GM19438 (cell line): ENCODE measurements at regions not wholly inside any gene's neighbourhood (a gene's known extent, or its start where the extent isn't known, plus 50 kb on each side); places are given as distances from the start of the nearest gene placed in this dataset.
"Not testable (repeated sequence)": the region's sequence is repeated elsewhere in the genome, so short reads cannot be mapped to it uniquely, and the experiment has no call there.

Experiments used
- ATAC-seq: cut with Tn5 transposase; IDR thresholded peaks from one replicate; pipeline ENCODE4 v1.9.1; 2021; ENCODE audit warnings: low read depth; ENCODE audit not compliant: unreplicated experiment

GRCh38 chr20:48531505-48531904 lies 296.3 kb downstream of the PREX1 start:
- ATAC-seq = no peak

GRCh38 chr20:48530957-48531356 lies 296.8 kb downstream of the PREX1 start:
- no peak for ATAC-seq

GRCh38 chr20:48528346-48528745 lies 299.5 kb downstream of the PREX1 start:
- ATAC-seq = no peak

- no peak for ATAC-seq
Measured at GRCh38 chr20:48527771-48528170, 300.0 kb downstream of the PREX1 start.

- ATAC-seq = no peak
Measured at GRCh38 chr20:48526936-48527335, 300.9 kb downstream of the PREX1 start.

GRCh38 chr20:48525400-48525799 lies 302.4 kb downstream of the PREX1 start:
- ATAC-seq = no peak

- ATAC-seq = no peak
Measured at GRCh38 chr20:48524582-48524981, 303.2 kb downstream of the PREX1 start.

- ATAC-seq = no peak
Measured at GRCh38 chr20:48523191-48523995, 304.4 kb downstream of the PREX1 start.

- no peak for ATAC-seq
Measured at GRCh38 chr20:48521121-48521520, 306.7 kb downstream of the PREX1 start.

GRCh38 chr20:48516196-48516595 lies 311.6 kb downstream of the PREX1 start:
- ATAC-seq = not testable (repeated sequence)

GRCh38 chr20:48514577-48514976 lies 313.2 kb downstream of the PREX1 start:
- not testable (repeated sequence) for ATAC-seq

GRCh38 chr20:48512539-48512938 lies 315.3 kb downstream of the PREX1 start:
- not testable (repeated sequence) for ATAC-seq

- ATAC-seq = not testable (repeated sequence)
Measured at GRCh38 chr20:48505066-48505465, 322.7 kb downstream of the PREX1 start.

- no peak for ATAC-seq
Measured at GRCh38 chr20:48503166-48503815, 324.5 kb downstream of the PREX1 start.

GRCh38 chr20:48502758-48503157 lies 325.0 kb downstream of the PREX1 start:
- ATAC-seq = no peak

- no peak for ATAC-seq
Measured at GRCh38 chr20:48502016-48502415, 325.8 kb downstream of the PREX1 start.

- not testable (repeated sequence) for ATAC-seq
Measured at GRCh38 chr20:48500900-48501299, 326.9 kb downstream of the PREX1 start.

GRCh38 chr20:48498939-48499338 lies 328.9 kb downstream of the PREX1 start:
- not testable (repeated sequence) for ATAC-seq

GRCh38 chr20:48498125-48498524 lies 329.7 kb downstream of the PREX1 start:
- ATAC-seq = not testable (repeated sequence)

GRCh38 chr20:48493966-48494365 lies 333.8 kb downstream of the PREX1 start:
- ATAC-seq = no peak

- not testable (repeated sequence) for ATAC-seq
Measured at GRCh38 chr20:48493331-48493730, 334.5 kb downstream of the PREX1 start.

GRCh38 chr20:48492715-48493070 lies 335.1 kb downstream of the PREX1 start:
- no peak for ATAC-seq
